HCT116 (cell line): ENCODE measurements at regions not wholly inside any gene's neighbourhood (a gene's known extent, or its start where the extent isn't known, plus 50 kb on each side); places are given as distances from the start of the nearest gene placed in this dataset.

Experiments used
- CTCF ChIP-seq, 3 experiments: fragments of 200-600 bp in 1 of 3; sonication (generic) in 1 of 3; IDR thresholded peaks in 2 of 3; conservative IDR thresholded peaks in 1 of 3; 2 replicates each; pipeline ENCODE4 v1.5.1; 2012 to 2017; ENCODE audit warnings: low read depth in 2 of 3, low read length in 2 of 3, antibody characterized with exemption in 1 of 3, borderline replicate concordance in 1 of 3, control low read depth in 1 of 3, mild to moderate bottlenecking in 1 of 3, mixed read lengths in 1 of 3, mixed run types in 1 of 3, moderate library complexity in 1 of 3; ENCODE audit not compliant: insufficient read depth in 1 of 3
- EGR1 ChIP-seq: IDR thresholded peaks from 2 replicates; pipeline ENCODE4 v1.6.1; 2012; ENCODE audit warnings: low read depth
- EZH2 ChIP-seq: fragments of 200-600 bp; sonication (generic); IDR thresholded peaks from 2 replicates; pipeline ENCODE4 v1.6.1; 2017; ENCODE audit warnings: antibody characterized with exemption, mixed run types
- FOSL1 ChIP-seq: IDR thresholded peaks from 2 replicates; pipeline ENCODE4 v1.6.1; 2012; ENCODE audit warnings: low read depth
- POLR2A ChIP-seq: IDR thresholded peaks from 2 replicates; pipeline ENCODE4 v1.7.0; 2011; ENCODE audit warnings: borderline replicate concordance; ENCODE audit not compliant: insufficient read depth, insufficient read length; ENCODE audit errors: extremely low read depth
- POLR2AphosphoS5 ChIP-seq: IDR thresholded peaks from 2 replicates; pipeline ENCODE4 v1.6.1; 2011; ENCODE audit warnings: mild to moderate bottlenecking, low read depth, low read length, moderate library complexity
- TF ChIP-seq, protein P1 (sequence below): IDR thresholded peaks from 2 replicates; pipeline ENCODE4 v1.6.1; 2012

- TF ChIP-seq CTCF (IDR thresholded peaks at IDR 0.05 in 2 of 3, conservative IDR thresholded peaks at IDR 0.05 in 1 of 3; ENCODE audit: borderline replicate concordance in 1 of 3, insufficient read depth in 1 of 3, low read depth in 2 of 3, low read length in 2 of 3), result no peak
- no peak for TF ChIP-seq EGR1
- TF ChIP-seq, protein P1, sequence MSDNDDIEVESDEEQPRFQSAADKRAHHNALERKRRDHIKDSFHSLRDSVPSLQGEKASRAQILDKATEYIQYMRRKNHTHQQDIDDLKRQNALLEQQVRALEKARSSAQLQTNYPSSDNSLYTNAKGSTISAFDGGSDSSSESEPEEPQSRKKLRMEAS, result no peak
- TF ChIP-seq EZH2, result no peak
- TF ChIP-seq POLR2AphosphoS5, result no peak
- TF ChIP-seq FOSL1, result no peak
- no peak for TF ChIP-seq POLR2A
Measured at GRCh38 chr4:185892165-185892564, 80.2 kb upstream of the SORBS2 start.
